Retinal pigment epithelial cell (primary cell): ENCODE measurements at regions not wholly inside any gene's neighbourhood (a gene's known extent, or its start where the extent isn't known, plus 50 kb on each side); places are given as distances from the start of the nearest gene placed in this dataset.
"Not testable (repeated sequence)": the region's sequence is repeated elsewhere in the genome, so short reads cannot be mapped to it uniquely, and the experiment has no call there.

ENCODE experiments used
- DNase-seq: peaks from one replicate; pipeline ENCODE4 v3.0.0-alpha.2; 2010; ENCODE audit warnings: low read depth
- H3K4me3 ChIP-seq: 2 replicates; pipeline ENCODE4 v1.5.1; 2011; ENCODE audit warnings: mild to moderate bottlenecking, low read length, control low read depth, moderate library complexity
- CTCF ChIP-seq: conservative IDR thresholded peaks from 2 replicates; pipeline ENCODE4 v1.5.1; 2011; ENCODE audit warnings: low read depth, low read length, control low read depth, inconsistent platforms

- no peak for DNase-seq
- no peak for TF ChIP-seq CTCF
- no peak overlapping the region for H3K4me3 ChIP-seq
These were observed 51.2 kb upstream of the RDX start for GRCh38 chr11:110347660-110348059.

GRCh38 chr11:110349138-110349996, 53.0 kb upstream of the RDX start:
- TF ChIP-seq CTCF = no peak
- no peak for DNase-seq
- H3K4me3 ChIP-seq = no peak overlapping the region

- DNase-seq, H3K4me3 ChIP-seq: not testable (repeated sequence)
These were observed 53.6 kb upstream of the RDX start for GRCh38 chr11:110349997-110350383.

- peak overlapping the region; percentile 27 for H3K4me3 ChIP-seq
- TF ChIP-seq CTCF = no peak
- peak; percentile 83 for DNase-seq
These were observed 58.8 kb upstream of the RDX start for GRCh38 chr11:110355011-110355744.

GRCh38 chr11:110356762-110357671, 60.6 kb upstream of the RDX start:
- H3K4me3 ChIP-seq = peak overlapping the region; percentile 3
- peak; percentile 99 for DNase-seq
- TF ChIP-seq CTCF = no peak

- no peak for TF ChIP-seq CTCF
- no peak for DNase-seq
- H3K4me3 ChIP-seq = no peak overlapping the region
These were observed 61.9 kb upstream of the RDX start for GRCh38 chr11:110358336-110358735.

GRCh38 chr11:110360781-110361408, 64.5 kb upstream of the RDX start:
- not testable (repeated sequence) for DNase-seq, H3K4me3 ChIP-seq
